D341Med (cell line): ENCODE measurements at regions not wholly inside any gene's neighbourhood (a gene's known extent, or its start where the extent isn't known, plus 50 kb on each side); places are given as distances from the start of the nearest gene placed in this dataset.

Source experiments
- DNase-seq: peaks from one replicate; pipeline ENCODE4 v3.0.0; 2012; ENCODE audit warnings: low spot score

DNA sequence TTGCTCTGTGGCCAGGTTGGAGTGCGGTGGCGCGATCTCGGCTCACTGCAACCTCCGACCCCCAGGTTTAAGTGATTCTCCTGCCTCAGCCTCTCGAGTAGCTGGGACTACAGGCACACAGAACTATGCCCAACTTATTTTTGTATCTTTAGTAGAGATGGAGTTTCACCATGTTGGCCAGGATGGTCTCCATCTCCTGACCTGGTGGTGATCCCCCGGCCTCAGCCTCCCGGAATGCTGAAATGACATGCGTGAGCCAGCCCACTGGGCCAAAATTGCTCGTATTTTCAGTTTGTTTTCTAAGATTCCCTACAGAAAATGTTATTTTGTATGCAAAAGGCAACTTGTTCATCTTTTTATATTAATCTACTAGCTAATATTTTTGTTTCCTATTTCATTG lies 782.6 kb downstream of the TLE1 start:
- DNase-seq = no peak

- no peak for DNase-seq
Observed at GRCh38 chr9:80899208-80899607, 790.1 kb downstream of the TLE1 start.

GRCh38 chr9:80893190-80893589 lies 796.2 kb downstream of the TLE1 start:
- no peak for DNase-seq

DNA sequence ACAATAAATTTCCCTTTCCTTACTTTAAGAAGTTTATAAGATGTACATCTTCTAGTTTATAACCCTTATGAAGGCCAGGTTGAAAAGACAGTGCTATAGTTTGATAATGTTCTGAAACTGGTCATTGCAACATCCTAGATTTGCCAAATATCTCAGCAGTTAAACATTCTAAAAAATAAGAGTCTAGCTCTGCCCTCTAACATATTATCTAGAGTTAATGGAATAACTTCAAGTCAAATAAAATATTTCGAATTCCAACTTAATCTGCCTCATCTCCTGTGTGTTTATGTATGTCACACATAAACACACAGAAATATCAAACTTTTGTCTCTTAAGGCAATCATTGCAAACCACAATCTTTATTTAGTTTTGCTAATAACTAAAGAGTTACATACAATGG lies 796.6 kb downstream of the TLE1 start:
- DNase-seq = no peak

- DNase-seq = no peak
Observed at GRCh38 chr9:80890124-80890523, 799.2 kb downstream of the TLE1 start.

GRCh38 chr9:80885894-80886293 lies 803.5 kb downstream of the TLE1 start:
- peak; percentile 35 for DNase-seq

DNA sequence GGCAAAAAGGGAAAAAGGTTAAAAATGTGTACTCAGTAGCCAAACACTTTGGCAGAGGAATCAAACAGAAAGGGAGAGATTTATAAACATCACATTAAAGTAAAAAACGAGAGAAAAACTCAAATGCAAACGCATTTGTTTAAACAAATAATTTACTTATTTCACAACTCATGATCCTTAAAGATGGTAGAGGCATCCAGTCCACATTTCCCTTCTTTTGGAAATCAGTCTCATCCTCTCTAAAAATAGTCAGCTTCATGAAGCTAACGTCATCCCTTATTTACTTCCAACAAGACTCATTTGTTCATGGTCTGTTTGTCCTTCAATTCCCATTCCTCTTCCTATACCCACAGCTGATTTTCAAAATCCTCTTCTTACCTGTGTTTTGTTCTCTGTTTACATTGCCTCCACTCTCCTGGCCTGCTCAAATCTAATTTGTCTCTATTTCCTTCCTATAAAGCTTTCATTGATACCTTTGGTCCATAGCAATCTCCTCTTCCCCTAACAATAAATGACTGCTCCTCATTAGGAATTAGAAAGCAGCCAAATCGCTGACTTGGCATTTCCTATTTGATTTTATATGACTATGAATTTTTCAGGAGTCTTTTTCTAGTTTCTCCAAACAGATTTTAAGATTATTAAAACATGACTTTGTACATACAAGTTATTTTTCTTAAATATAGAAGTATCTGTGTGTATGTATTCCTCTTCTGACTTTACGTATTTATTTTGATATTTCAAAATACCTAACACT lies 805.3 kb downstream of the TLE1 start:
- no peak for DNase-seq

DNA sequence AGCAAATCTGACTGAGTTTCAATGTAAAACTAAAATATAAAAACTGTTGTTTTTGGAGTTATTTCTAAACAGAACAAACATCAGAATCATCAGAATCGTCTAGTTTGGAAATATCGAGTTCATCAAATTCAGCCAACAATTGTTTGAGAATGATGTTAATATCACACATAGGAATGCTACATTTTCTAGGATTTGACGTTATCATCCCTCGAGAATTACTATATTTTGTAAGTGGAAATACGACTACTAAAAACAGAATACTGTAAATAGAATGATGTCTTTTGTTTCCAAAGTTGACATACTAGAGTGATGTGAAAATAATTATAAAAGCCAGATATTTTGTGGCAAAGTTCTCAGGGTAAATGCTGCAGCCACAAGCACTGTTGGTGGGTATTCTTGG lies 805.9 kb downstream of the TLE1 start:
- DNase-seq = no peak

- DNase-seq = no peak
Observed at GRCh38 chr9:80881940-80882339, 807.4 kb downstream of the TLE1 start.

- no peak for DNase-seq
Observed at GRCh38 chr9:80881320-80881719, 808.0 kb downstream of the TLE1 start.

DNA sequence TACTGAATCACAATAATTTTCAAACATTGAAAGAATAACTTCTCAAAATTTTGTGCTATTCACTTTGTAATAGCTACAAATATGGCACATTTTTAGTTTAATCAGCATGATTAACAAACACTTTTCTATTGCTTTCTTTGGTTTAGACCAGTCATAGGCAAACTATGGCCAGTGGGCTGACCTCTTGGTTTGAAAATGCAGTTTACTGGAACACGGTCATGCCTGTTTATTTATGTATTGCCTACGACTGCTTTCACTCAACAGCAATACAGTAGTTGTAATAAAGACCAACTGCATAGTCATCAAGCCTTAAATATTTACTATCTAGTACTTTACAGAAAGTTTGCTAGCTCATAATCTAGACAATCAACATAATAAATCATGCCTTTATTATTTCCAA lies 810.8 kb downstream of the TLE1 start:
- no peak for DNase-seq

DNA sequence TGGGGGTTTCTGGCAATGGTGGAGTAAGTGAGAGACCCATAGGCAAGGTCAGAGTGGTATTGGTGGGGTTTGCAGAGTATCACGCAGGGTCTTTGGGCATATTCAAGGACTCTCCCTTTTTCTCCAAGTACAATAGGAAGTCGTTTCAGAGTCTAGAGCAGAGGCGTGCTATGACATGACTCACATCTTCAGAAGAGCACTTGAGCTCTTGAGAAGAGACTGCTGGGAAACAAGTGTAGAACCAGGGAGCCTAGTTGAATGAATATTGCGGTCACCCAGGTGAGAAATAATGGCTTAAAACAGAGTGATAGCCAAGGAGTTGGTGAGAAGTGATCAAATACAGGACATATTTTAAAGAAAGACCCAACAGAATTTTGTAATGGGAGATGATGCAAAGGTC lies 813.4 kb downstream of the TLE1 start:
- DNase-seq = no peak

DNA sequence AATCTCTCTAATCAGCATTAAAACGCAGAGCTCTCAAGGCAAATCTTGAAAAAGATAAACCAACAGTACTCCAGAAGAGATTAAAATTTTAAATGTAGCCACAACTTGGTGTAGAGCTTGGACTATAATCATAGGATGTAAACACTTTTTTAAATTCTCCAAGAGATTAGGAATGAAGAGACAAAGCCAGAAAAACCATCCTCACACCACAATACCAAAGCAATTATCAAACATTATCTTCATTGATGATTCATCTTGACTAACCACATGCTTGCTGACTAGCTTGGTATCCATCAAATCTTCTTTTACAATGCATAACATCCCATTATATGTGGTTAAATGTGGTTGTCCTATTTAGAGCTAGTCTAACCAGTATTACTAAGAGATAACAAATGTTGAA lies 815.1 kb downstream of the TLE1 start:
- no peak for DNase-seq

DNA sequence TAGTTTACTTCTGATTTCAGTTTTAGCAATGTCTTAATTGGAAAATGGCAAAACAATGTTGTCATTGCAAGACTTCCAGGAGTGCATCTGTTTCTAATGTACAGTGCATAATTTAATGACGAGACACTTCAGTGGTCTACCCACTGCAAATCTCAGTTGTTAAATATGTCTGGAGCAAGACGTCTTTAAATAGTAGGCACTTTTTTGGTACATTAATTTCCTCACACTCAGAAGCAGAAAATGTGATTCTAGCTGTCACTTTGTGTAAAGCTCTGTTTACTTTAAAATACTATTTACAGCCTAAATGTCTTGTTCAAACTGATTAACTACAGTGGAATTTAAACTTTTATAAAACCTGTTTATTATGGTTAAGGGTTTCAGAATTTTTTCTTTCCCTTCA lies 815.5 kb downstream of the TLE1 start:
- DNase-seq = no peak

DNA sequence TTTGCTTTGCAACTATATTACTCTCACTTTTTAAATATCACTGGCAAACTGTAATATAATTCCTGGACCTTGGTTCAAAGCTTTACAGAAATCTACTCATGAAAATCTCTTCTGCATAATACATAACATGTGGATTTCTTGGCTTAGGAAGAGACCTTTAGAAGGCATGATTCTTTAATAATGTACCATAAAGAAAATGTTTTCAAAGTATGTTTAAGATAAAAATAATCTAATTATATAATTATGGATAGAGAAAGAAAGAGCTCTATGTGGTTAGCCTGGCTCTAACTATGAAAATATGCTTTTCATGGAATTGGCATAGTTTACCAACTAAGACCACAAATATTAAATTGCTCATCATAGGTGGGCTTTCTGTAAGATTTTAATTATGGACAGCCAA lies 817.8 kb downstream of the TLE1 start:
- no peak for DNase-seq

DNA sequence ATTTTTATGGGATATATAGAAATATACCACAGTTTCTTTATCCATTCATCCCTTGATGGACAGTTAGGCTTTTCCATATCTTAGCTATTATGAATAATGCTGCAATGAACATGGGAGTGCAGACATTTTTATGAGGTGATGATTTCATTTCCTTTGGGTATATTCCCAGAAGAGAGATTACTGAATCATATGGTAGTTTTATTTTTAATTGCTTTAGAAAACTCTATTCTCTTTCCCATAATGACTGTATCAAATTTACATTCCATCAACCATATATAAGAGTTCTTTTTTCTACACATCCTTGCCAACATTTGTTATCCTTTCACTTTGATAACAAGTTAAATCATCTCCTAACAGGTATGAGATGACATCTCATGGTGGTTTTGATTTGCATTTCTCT lies 821.6 kb downstream of the TLE1 start:
- no peak for DNase-seq

GRCh38 chr9:80866576-80867227 lies 822.6 kb downstream of the TLE1 start:
- no peak for DNase-seq

- DNase-seq = no peak
Observed at GRCh38 chr9:80866121-80866520, 823.2 kb downstream of the TLE1 start.

GRCh38 chr9:80843028-80843427 lies 846.3 kb downstream of the TLE1 start:
- no peak for DNase-seq

- no peak for DNase-seq
Observed at GRCh38 chr9:80842389-80842788, 847.0 kb downstream of the TLE1 start.

DNA sequence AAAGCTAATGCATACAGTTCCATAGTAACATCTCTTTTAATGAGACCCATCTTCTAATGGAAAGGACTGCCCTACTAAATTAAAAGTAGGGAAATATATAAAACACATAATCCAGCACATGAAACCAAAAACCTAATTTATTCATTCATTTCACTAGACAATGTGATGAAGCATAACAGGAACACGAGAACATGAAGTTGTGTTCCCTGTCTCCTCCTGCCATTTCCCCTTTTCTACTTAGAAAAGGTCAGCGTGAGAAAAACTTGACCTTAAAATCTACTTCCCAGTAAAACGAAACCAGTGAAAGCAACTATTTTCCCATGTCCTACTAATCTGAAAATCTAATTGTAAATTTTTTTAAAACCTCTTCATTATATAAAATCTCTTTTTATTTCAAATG lies 847.5 kb downstream of the TLE1 start:
- no peak for DNase-seq

DNA sequence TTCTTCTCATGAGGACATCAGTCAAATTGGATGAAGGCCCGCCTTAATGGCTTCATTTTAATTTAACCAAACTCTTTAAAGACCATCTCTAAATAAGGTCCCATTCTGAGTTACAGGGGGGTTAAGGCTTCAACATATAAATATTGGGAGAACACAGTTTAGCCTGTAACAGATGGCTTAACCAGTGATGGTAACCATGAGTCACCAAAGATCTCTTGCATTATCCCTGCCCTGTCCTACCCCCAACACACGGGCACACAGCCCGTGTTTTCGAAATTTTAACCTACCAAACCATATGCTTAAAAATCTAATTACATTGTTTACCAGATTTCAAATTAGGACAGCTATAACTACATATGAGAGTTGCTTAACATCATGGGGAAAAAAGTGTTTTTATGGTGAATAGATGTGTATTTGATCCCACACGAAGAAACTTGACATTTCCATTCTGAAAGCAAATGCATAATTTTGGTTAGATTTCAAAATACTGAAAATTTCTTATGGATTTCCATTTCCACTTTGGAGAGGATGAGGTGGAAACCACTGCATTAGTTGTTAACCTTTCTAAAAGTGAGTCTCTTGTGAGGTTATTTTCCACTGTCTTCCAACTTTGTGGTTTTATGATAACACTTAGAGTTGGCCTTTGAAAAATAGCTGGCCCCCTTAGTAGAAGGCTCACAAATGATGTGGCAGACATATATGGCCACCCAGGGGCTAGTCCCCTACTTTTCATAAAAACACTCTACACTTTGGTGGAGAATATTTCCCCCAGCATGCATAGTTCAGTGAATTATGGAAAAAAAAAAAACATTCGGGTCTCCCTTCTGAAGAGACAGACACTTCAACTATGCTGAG lies 849.3 kb downstream of the TLE1 start:
- DNase-seq = no peak

GRCh38 chr9:80836013-80836412 lies 853.3 kb downstream of the TLE1 start:
- no peak for DNase-seq
